K562 (cell line): ENCODE measurements at regions not wholly inside any gene's neighbourhood (a gene's known extent, or its start where the extent isn't known, plus 50 kb on each side); places are given as distances from the start of the nearest gene placed in this dataset.
"Not testable (repeated sequence)": the region's sequence is repeated elsewhere in the genome, so short reads cannot be mapped to it uniquely, and the experiment has no call there.

ENCODE experiments used
- ATAC-seq: fragments of 200-7000 bp; cut with Tn5 transposase; 3 replicates; pipeline ENCODE4 v1.9.1; 2020; ENCODE audit warnings: moderate library complexity
- BruUV-seq: library from RNA; stranded (reverse); fragments of 400-500 nt; replicated peaks from 2 replicates; lab custom pipeline; 2021; lab: Mats Ljungman, UMichigan
- CTCF ChIA-PET: fragments of 300-600 bp; formaldehyde crosslinking; extraction: SDS; loops from one replicate; lab custom pipeline; 2021; ENCODE audit warnings: low intra/inter-chr PET ratio; lab: Yijun Ruan, JAX
- POLR2A ChIA-PET: fragments of 300-600, 350-650 bp; sonication (Branson Sonifier 250); formaldehyde crosslinking; extraction: SDS; loops from one replicate; lab custom pipeline; 2021; ENCODE audit warnings: antibody characterized with exemption, inconsistent platforms; lab: Yijun Ruan, JAX
- DNase-seq, 4 experiments: peaks; one replicate each; pipeline versions ENCODE4 v3.0.0 to v3.0.0-alpha.2; 2011 to 2018; ENCODE audit warnings: low spot score in 3 of 4, mixed read lengths in 3 of 4; ENCODE audit errors: extremely low read depth in 1 of 4
- FAIRE-seq: peaks from 2 replicates; lab custom pipeline; 2011; peaks lifted over from hg19 to GRCh38; lab: Jason Lieb, UNC
- H2AFZ ChIP-seq: 2 replicates; pipeline ENCODE4 v1.6.0; 2011; ENCODE audit warnings: low read depth, low read length, control low read depth, inconsistent platforms
- H3K27ac ChIP-seq: fragments of 200-600 bp; 3 replicates; pipeline ENCODE4 v1.8.0; 2011; ENCODE audit warnings: low read depth, mild to moderate bottlenecking, control low read depth, inconsistent platforms, low read length, moderate library complexity, mixed read lengths; ENCODE audit errors: extremely low read depth
- H3K27me3 ChIP-seq, 2 experiments: fragments of 300-600 bp in 1 of 2; 2 replicates in 1 of 2; 3 replicates in 1 of 2; pipeline versions ENCODE4 v1.6.0 to v1.8.0; 2011; ENCODE audit warnings: inconsistent platforms in 2 of 2, low read length in 2 of 2, mild to moderate bottlenecking in 1 of 2, mixed read lengths in 1 of 2, moderate library complexity in 1 of 2; ENCODE audit not compliant: control insufficient read depth in 2 of 2, insufficient read depth in 2 of 2
- H3K36me3 ChIP-seq: fragments of 300-600 bp; 3 replicates; pipeline ENCODE4 v1.8.0; 2011; ENCODE audit warnings: mild to moderate bottlenecking, low read length, inconsistent platforms; ENCODE audit not compliant: control insufficient read depth, insufficient read depth
- H3K4me1 ChIP-seq, 2 experiments: fragments of 200-600 bp in 1 of 2; replicated peaks in 1 of 2; 2 replicates in 1 of 2; 3 replicates in 1 of 2; pipeline versions ENCODE4 v1.5.1 to v1.8.0; 2011; ENCODE audit warnings: inconsistent platforms in 2 of 2, low read length in 2 of 2, mild to moderate bottlenecking in 1 of 2, mixed read lengths in 1 of 2, moderate library complexity in 1 of 2; ENCODE audit not compliant: control insufficient read depth in 2 of 2, insufficient read depth in 2 of 2
- H3K4me2 ChIP-seq: 2 replicates; pipeline ENCODE4 v1.6.1; 2011; ENCODE audit warnings: low read length, control low read depth, inconsistent platforms, mixed read lengths; ENCODE audit not compliant: insufficient read depth
- H3K4me3 ChIP-seq: fragments of 200-600 bp; sonication (generic), shearing (Covaris generic); 2 replicates; pipeline ENCODE4 v1.5.1; 2016; ENCODE audit warnings: control low read depth, inconsistent platforms
- H3K79me2 ChIP-seq: fragments of 200-600 bp; 3 replicates; pipeline ENCODE4 v1.8.0; 2011; ENCODE audit warnings: low read length, inconsistent platforms; ENCODE audit not compliant: control insufficient read depth, insufficient read depth
- H3K9ac ChIP-seq, 2 experiments: 2 replicates each; pipeline versions ENCODE4 v1.6.0 to v1.6.1; 2011; ENCODE audit warnings: low read depth in 2 of 2, low read length in 2 of 2, control low read depth in 1 of 2, inconsistent platforms in 1 of 2, mild to moderate bottlenecking in 1 of 2, mixed read lengths in 1 of 2; ENCODE audit not compliant: insufficient read depth in 1 of 2
- H3K9me1 ChIP-seq: one replicate; pipeline ENCODE4 v1.6.0; 2011; ENCODE audit warnings: inconsistent platforms, mild to moderate bottlenecking, low read length, moderate library complexity; ENCODE audit not compliant: control insufficient read depth, insufficient read depth
- H3K9me3 ChIP-seq: replicated peaks from 2 replicates; pipeline ENCODE4 v1.5.1; 2011; ENCODE audit warnings: low read depth, low read length, inconsistent platforms; ENCODE audit not compliant: control insufficient read depth, insufficient read depth
- H4K20me1 ChIP-seq: replicated peaks from 2 replicates; pipeline ENCODE4 v1.6.1; 2011; ENCODE audit warnings: low read length, inconsistent platforms, mixed read lengths; ENCODE audit not compliant: control insufficient read depth, insufficient read depth
- BCOR ChIP-seq: fragments of 450-650 bp; IDR thresholded peaks from 2 replicates; pipeline ENCODE4 v1.6.1; 2016
- POLR2AphosphoS2 ChIP-seq: IDR thresholded peaks from 2 replicates; pipeline ENCODE4 v1.6.1; 2012; ENCODE audit warnings: low read length, improper control_type of control experiment
- RBM34 ChIP-seq: fragments of 200-400 bp; formaldehyde crosslinking; IDR thresholded peaks from 2 replicates; pipeline ENCODE4 v1.6.1; 2018; ENCODE audit warnings: low read length, borderline replicate concordance; ENCODE audit not compliant: insufficient read depth
- SMAD2 ChIP-seq: fragments of 150-350 bp; IDR thresholded peaks from 2 replicates; pipeline ENCODE4 v1.6.1; 2014; ENCODE audit warnings: low read depth, mild to moderate bottlenecking, low read length
- ZNF146 ChIP-seq: IDR thresholded peaks from one replicate; pipeline ENCODE4 v1.6.1; 2018; ENCODE audit warnings: missing compliant biosample characterization; ENCODE audit not compliant: unreplicated experiment
- ZNF3 ChIP-seq: fragments of 250-450 bp; sonication (Bioruptor Pico); IDR thresholded peaks from 2 replicates; pipeline ENCODE4 v1.5.0; 2021; ENCODE audit warnings: mild to moderate bottlenecking, moderate library complexity
- ZNF75A ChIP-seq: fragments of 450-650 bp; formaldehyde crosslinking; IDR thresholded peaks from 2 replicates; pipeline ENCODE4 v1.4.0; 2020; ENCODE audit warnings: mild to moderate bottlenecking
- WGBS: fragments of 100-300 bp; shearing (Covaris generic); methylation state at CpG from one replicate; pipeline ENCODE4 v1.1.6; 2016; ENCODE audit warnings: low coverage, mixed read lengths; ENCODE audit not compliant: insufficient coverage; ENCODE audit errors: missing lambda C conversion rate; 5-methylcytosine and 5-hydroxymethylcytosine counted together
- in situ Hi-C: fragments of 300-500 bp; cut with MboI; formaldehyde crosslinking; loops from 4 replicates; pipeline ENCODE4 v1.15.0; 2018; ENCODE audit warnings: inconsistent platforms, mixed read lengths
- intact Hi-C: fragments of 100-400 bp; cut with micrococcal nuclease; formaldehyde crosslinking; loops from 2 replicates; pipeline ENCODE4 v1.14.2; 2022
- TF ChIP-seq, protein P1 (sequence below): fragments of 450-650 bp; IDR thresholded peaks from 2 replicates; pipeline ENCODE4 v1.6.1; 2018; ENCODE audit not compliant: partially characterized antibody

DNA sequence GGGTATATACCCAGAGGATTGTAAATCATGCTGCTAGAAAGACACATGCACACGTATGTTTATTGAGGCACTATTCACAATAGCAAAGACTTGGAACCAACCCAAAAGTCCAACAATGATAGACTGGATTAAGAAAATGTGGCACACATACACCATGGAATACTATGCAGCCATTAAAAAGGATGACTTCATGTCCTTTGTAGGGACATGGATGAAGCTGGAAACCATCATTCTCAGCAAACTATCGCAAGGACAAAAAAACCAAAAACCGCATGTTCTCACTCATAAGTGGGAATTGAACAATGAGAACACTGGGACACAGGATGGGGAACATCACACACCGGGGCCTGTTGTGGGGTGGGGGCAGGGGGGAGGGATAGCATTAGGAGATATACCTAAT is 608.6 kb downstream of the RFPL4B start:
- H3K9me1 ChIP-seq, CTCF ChIA-PET: not testable (repeated sequence)
- WGBS = 73% methylated on average over 3 of the region's 4 CpGs
- peak; percentile 76 for TF ChIP-seq ZNF146 (CRISPR knock-in tag)
- peak; percentile 24; the same call in 1 of the 2 replicates for TF ChIP-seq BCOR
- TF ChIP-seq, all 486 proteins: peak for 2; not testable (repeated sequence) for 484
- in situ Hi-C loops, H3K4me2 ChIP-seq, H3K9ac ChIP-seq, FAIRE-seq, H3K4me3 ChIP-seq, ATAC-seq, H3K9me3 ChIP-seq, H3K27me3 ChIP-seq, H3K27ac ChIP-seq, H4K20me1 ChIP-seq, H3K36me3 ChIP-seq, DNase-seq, H2AFZ ChIP-seq, H3K79me2 ChIP-seq, BruUV-seq: not testable (repeated sequence)
- intact Hi-C loops = loop anchor here (2.0 to 5.0 kb wide), 2 partner anchors 47 to 75 kb away; no protein-coding TSS in a partner anchor
- peaks cover 8 to 22% of the 10 kb centered on the region in 2 experiments; a peak in 4 of 5 replicates for H3K4me1 ChIP-seq
- POLR2A ChIA-PET = interaction anchor here (1.4 kb wide), 1 partner anchor 11 kb away, joined by 3 read pairs; no protein-coding TSS in a partner anchor

DNA sequence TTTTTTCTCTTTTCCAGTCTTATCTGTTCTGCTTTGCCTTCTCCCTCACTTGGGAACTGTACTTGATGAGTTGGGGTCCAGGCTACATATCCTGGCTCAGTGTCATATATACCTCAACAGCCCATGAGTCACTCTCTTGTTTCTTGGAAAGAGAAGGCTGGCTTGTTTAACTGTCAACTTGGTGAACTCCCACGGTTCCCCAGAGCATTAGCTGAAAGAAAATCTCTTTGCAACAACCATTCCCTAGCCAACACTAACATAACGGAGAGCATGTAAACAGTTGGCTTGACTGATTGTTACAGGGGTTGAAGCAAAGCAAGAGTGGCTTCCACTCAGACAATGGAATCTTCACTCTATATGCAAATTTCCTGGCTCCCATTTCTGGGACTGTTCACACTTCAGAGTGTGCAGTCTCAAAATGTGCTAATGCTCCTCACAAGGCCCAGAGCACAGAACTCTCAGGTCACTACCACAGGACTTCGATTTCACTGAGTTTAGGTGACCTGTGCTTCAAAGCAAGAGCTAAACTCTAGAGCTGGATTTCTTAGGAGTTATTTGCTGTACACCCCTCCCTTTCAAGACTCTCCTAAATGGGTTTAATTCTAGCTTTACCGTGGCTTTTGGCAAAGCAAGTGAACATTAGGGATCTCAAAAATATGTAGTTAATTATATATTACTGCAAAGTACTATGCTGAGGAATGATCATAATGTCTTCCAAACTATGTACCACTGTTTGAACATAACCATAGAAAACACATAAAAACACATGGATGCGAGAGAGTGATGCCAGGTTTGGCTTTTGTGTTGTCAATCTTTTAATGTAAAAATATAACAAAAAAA is 609.8 kb downstream of the RFPL4B start:
- intact Hi-C loops (loop anchor here (2.0 to 5.0 kb wide), 2 partner anchors 45 to 76 kb away; no protein-coding TSS in a partner anchor), in situ Hi-C loops (no loop called here)
- ChIA-PET CTCF (no interaction called here), POLR2A (interaction anchor here (1.4 kb wide), 1 partner anchor 9 kb away, joined by 3 read pairs; no protein-coding TSS in a partner anchor)
- Histone ChIP-seq H3K27ac (peak overlapping the region; percentile 91), H3K9me1 (no peaks in the 10 kb centered on the region), H3K4me3 (no peak overlapping the region), H3K36me3 (no peaks in the 10 kb centered on the region), H4K20me1 (no peaks in the 10 kb centered on the region), H3K9ac (peak overlapping the region in 1 of 2 experiments; percentile 57; a peak in 2 of 4 replicates), H2AFZ (peak overlapping the region; percentile 86), H3K4me1 (peaks cover 8 to 13% of the 10 kb centered on the region in 2 experiments; a peak in 3 of 5 replicates), H3K79me2 (no peaks in the 10 kb centered on the region), H3K9me3 (no peaks in the 10 kb centered on the region), H3K4me2 (peak overlapping the region; percentile 59), H3K27me3 (no peaks in the 10 kb centered on the region)
- DNase-seq = peak; percentile 37 to 90 (median 62)
- peak; percentile 93 for FAIRE-seq
- peak; percentile 94 for ATAC-seq
- 11% methylated on average over 5 of the region's 5 CpGs for WGBS
- no TSS peak for BruUV-seq
- TF ChIP-seq POLR2AphosphoS2 = no peak
- TF ChIP-seq ZNF3 (CRISPR knock-in tag) = no peak
- TF ChIP-seq, protein P1, sequence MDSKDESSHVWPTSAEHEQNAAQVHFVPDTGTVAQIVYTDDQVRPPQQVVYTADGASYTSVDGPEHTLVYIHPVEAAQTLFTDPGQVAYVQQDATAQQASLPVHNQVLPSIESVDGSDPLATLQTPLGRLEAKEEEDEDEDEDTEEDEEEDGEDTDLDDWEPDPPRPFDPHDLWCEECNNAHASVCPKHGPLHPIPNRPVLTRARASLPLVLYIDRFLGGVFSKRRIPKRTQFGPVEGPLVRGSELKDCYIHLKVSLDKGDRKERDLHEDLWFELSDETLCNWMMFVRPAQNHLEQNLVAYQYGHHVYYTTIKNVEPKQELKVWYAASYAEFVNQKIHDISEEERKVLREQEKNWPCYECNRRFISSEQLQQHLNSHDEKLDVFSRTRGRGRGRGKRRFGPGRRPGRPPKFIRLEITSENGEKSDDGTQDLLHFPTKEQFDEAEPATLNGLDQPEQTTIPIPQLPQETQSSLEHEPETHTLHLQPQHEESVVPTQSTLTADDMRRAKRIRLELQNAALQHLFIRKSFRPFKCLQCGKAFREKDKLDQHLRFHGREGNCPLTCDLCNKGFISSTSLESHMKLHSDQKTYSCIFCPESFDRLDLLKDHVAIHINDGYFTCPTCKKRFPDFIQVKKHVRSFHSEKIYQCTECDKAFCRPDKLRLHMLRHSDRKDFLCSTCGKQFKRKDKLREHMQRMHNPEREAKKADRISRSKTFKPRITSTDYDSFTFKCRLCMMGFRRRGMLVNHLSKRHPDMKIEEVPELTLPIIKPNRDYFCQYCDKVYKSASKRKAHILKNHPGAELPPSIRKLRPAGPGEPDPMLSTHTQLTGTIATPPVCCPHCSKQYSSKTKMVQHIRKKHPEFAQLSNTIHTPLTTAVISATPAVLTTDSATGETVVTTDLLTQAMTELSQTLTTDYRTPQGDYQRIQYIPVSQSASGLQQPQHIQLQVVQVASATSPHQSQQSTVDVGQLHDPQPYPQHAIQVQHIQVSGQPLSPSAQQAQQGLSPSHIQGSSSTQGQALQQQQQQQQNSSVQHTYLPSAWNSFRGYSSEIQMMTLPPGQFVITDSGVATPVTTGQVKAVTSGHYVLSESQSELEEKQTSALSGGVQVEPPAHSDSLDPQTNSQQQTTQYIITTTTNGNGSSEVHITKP = no peak
- TF ChIP-seq SMAD2 = no peak
- no peak for TF ChIP-seq RBM34
- no peak for TF ChIP-seq ZNF75A
